MM.1S (cell line): ENCODE measurements at regions not wholly inside any gene's neighbourhood (a gene's known extent, or its start where the extent isn't known, plus 50 kb on each side); places are given as distances from the start of the nearest gene placed in this dataset.

Source experiments
- DNase-seq: peaks from one replicate; pipeline ENCODE4 v3.0.0-alpha.2; 2015
- H2AFZ ChIP-seq: fragments of 300-600 bp; sonication (generic); 2 replicates; pipeline ENCODE4 v1.6.0; 2016; ENCODE audit warnings: antibody characterized with exemption, low read length
- H3F3A ChIP-seq: fragments of 300-600 bp; sonication (generic); 2 replicates; pipeline ENCODE4 v1.6.1; 2016; ENCODE audit warnings: mild to moderate bottlenecking, antibody characterized with exemption, low read length, moderate library complexity, mixed read lengths; ENCODE audit not compliant: insufficient read depth
- H3K27ac ChIP-seq: fragments of 300-600 bp; sonication (generic); 2 replicates; pipeline ENCODE4 v1.5.1; 2016; ENCODE audit warnings: mild to moderate bottlenecking, low read length
- H3K27me3 ChIP-seq: fragments of 300-600 bp; sonication (generic); replicated peaks from 2 replicates; pipeline ENCODE4 v1.6.0; 2016; ENCODE audit warnings: low read length; ENCODE audit not compliant: insufficient read depth
- H3K36me3 ChIP-seq: fragments of 300-600 bp; sonication (generic); replicated peaks from 2 replicates; pipeline ENCODE4 v1.6.1; 2016; ENCODE audit warnings: mild to moderate bottlenecking, low read length, mixed read lengths; ENCODE audit not compliant: insufficient read depth
- H3K4me1 ChIP-seq: fragments of 300-600 bp; sonication (generic); 2 replicates; pipeline ENCODE4 v1.6.1; 2016; ENCODE audit warnings: low read length, mixed read lengths
- H3K4me2 ChIP-seq: fragments of 300-600 bp; sonication (generic); 2 replicates; pipeline ENCODE4 v1.6.0; 2016; ENCODE audit warnings: low read depth, low read length
- H3K4me3 ChIP-seq: fragments of 300-600 bp; sonication (generic); 2 replicates; pipeline ENCODE4 v1.5.1; 2016; ENCODE audit warnings: low read length, mixed read lengths
- H3K79me2 ChIP-seq: fragments of 300-600 bp; sonication (generic); 2 replicates; pipeline ENCODE4 v1.6.1; 2016; ENCODE audit warnings: mixed run types, low read length, mixed read lengths
- H3K9ac ChIP-seq: fragments of 300-600 bp; sonication (generic); 2 replicates; pipeline ENCODE4 v1.6.1; 2016; ENCODE audit warnings: low read length, mixed read lengths
- H3K9me2 ChIP-seq: fragments of 300-600 bp; sonication (generic); replicated peaks from 2 replicates; pipeline ENCODE4 v1.6.1; 2016; ENCODE audit warnings: mild to moderate bottlenecking, low read length, mixed read lengths; ENCODE audit not compliant: insufficient read depth
- H3K9me3 ChIP-seq: fragments of 300-600 bp; sonication (generic); replicated peaks from 2 replicates; pipeline ENCODE4 v1.6.1; 2016; ENCODE audit warnings: mild to moderate bottlenecking, low read length, mixed read lengths; ENCODE audit not compliant: insufficient read depth
- H4K20me1 ChIP-seq: fragments of 300-600 bp; sonication (generic); 2 replicates; pipeline ENCODE4 v1.6.1; 2016; ENCODE audit warnings: mild to moderate bottlenecking, low read length, moderate library complexity, mixed read lengths; ENCODE audit not compliant: insufficient read depth
- EZH2 ChIP-seq: fragments of 300-600 bp; sonication (generic); optimal IDR thresholded peaks from 2 replicates; pipeline ENCODE3; 2017; ENCODE audit warnings: low read depth, mild to moderate bottlenecking, antibody characterized with exemption, low read length, mixed read lengths
- EZH2phosphoT487 ChIP-seq: fragments of 300-600 bp; sonication (generic); IDR thresholded peaks from 2 replicates; pipeline ENCODE4 v1.6.1; 2018; ENCODE audit warnings: antibody characterized with exemption, low read length
- TF ChIP-seq, protein P1 (sequence below): fragments of 300-600 bp; sonication (generic); IDR thresholded peaks from 2 replicates; pipeline ENCODE4 v1.5.1; 2016; ENCODE audit warnings: antibody characterized with exemption, low read length, mixed read lengths

DNA sequence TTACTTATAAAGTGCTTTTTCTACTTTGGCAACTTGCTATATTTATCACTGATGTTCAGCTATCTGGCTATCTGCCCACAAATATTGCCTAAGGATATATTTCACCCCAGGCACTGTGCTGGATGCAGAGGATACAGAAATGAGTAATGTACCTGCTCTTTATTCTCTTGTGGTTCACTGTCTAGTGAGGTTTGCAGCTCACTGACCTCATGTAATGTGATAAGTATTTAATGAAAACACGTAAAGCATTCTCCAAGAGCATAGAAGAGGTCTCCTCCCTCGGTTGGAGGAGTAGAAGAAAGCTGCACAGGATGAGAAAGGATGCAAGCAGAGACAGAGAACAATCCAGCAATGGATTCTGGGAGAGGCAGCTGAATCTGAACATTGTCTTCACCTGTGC lies 610.7 kb downstream of the CBLN4 start:
- Histone ChIP-seq H3K4me1 (no peaks in the 10 kb centered on the region), H3K4me3 (no peak overlapping the region), H3K79me2 (no peaks in the 10 kb centered on the region), H3K4me2 (no peak overlapping the region), H3K27me3 (no peaks in the 10 kb centered on the region), H4K20me1 (no peaks in the 10 kb centered on the region), H3K27ac (no peak overlapping the region), H3F3A (no peaks in the 10 kb centered on the region), H3K9ac (no peak overlapping the region), H2AFZ (no peak overlapping the region), H3K9me3 (no peaks in the 10 kb centered on the region), H3K36me3 (no peaks in the 10 kb centered on the region), H3K9me2 (no peaks in the 10 kb centered on the region)
- TF ChIP-seq, protein P1, sequence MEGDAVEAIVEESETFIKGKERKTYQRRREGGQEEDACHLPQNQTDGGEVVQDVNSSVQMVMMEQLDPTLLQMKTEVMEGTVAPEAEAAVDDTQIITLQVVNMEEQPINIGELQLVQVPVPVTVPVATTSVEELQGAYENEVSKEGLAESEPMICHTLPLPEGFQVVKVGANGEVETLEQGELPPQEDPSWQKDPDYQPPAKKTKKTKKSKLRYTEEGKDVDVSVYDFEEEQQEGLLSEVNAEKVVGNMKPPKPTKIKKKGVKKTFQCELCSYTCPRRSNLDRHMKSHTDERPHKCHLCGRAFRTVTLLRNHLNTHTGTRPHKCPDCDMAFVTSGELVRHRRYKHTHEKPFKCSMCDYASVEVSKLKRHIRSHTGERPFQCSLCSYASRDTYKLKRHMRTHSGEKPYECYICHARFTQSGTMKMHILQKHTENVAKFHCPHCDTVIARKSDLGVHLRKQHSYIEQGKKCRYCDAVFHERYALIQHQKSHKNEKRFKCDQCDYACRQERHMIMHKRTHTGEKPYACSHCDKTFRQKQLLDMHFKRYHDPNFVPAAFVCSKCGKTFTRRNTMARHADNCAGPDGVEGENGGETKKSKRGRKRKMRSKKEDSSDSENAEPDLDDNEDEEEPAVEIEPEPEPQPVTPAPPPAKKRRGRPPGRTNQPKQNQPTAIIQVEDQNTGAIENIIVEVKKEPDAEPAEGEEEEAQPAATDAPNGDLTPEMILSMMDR: no peak
- TF ChIP-seq EZH2 (no peak), EZH2phosphoT487 (no peak)
- no peak for DNase-seq

DNA sequence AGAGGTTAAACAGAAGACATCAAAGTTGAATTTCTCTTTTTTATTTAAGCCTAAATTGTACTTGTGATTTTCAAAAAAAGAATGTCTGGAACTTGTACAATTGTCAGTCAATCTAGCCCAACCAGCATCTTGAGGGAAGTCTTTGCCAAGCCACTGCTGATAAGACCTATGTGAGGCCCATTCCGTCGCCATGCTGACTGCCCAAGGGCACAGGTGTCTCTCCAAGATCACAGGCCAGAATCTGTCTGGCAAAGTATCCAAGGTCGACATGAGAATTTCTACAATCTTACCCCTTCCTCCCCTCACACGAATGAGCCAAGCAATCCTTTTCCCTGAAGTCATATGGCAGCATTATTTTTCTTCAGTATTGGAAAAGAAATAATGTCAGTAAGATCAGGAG lies 614.5 kb downstream of the CBLN4 start:
- Histone ChIP-seq H3K4me2 (no peak overlapping the region), H4K20me1 (no peaks in the 10 kb centered on the region), H3K9ac (no peak overlapping the region), H2AFZ (no peak overlapping the region), H3K4me1 (no peaks in the 10 kb centered on the region), H3K9me3 (no peaks in the 10 kb centered on the region), H3K27ac (no peak overlapping the region), H3K79me2 (no peaks in the 10 kb centered on the region), H3F3A (no peaks in the 10 kb centered on the region), H3K27me3 (no peaks in the 10 kb centered on the region), H3K36me3 (no peaks in the 10 kb centered on the region), H3K4me3 (no peak overlapping the region), H3K9me2 (no peaks in the 10 kb centered on the region)
- no peak for TF ChIP-seq EZH2
- no peak for TF ChIP-seq EZH2phosphoT487
- TF ChIP-seq, protein P1: no peak
- DNase-seq: no peak

DNA sequence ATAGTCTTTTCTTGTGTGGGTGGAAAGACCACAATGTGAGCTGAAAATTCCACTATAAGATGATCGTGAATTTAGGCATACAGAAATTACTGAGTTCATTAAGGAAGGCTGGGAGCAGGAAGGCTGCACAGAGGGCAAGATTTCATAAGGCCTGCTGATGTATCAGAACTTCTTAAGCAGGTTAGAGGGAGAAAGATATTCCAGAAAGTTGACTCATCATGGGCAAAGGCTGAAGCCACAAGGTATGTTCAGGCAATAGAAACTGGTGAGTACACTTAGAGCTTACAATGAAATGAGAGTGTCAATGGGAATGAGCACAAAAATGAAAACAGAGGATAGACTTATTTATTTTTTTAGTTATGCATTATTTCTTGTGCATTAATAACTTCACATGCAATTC lies 618.6 kb downstream of the CBLN4 start:
- Histone ChIP-seq H3K79me2 (no peaks in the 10 kb centered on the region), H2AFZ (no peak overlapping the region), H3K36me3 (no peaks in the 10 kb centered on the region), H3K4me2 (no peak overlapping the region), H3F3A (no peaks in the 10 kb centered on the region), H4K20me1 (no peaks in the 10 kb centered on the region), H3K9me3 (no peaks in the 10 kb centered on the region), H3K9me2 (no peaks in the 10 kb centered on the region), H3K27me3 (no peaks in the 10 kb centered on the region), H3K27ac (no peak overlapping the region), H3K9ac (no peak overlapping the region), H3K4me1 (no peaks in the 10 kb centered on the region), H3K4me3 (no peak overlapping the region)
- no peak for DNase-seq
- TF ChIP-seq EZH2: no peak
- TF ChIP-seq, protein P1: no peak
- TF ChIP-seq EZH2phosphoT487: no peak
